Neural cell (in vitro differentiated cells): ENCODE measurements at regions not wholly inside any gene's neighbourhood (a gene's known extent, or its start where the extent isn't known, plus 50 kb on each side); places are given as distances from the start of the nearest gene placed in this dataset.

Source experiments
- CTCF ChIP-seq: fragments of 450-650 bp; IDR thresholded peaks from 2 replicates; pipeline ENCODE4 v1.5.1; 2014; ENCODE audit warnings: antibody characterized with exemption, mild to moderate bottlenecking, moderate library complexity; ENCODE audit not compliant: poor library complexity, severe bottlenecking
- POLR2AphosphoS5 ChIP-seq: IDR thresholded peaks from 2 replicates; pipeline ENCODE4 v1.6.1; 2012
- TAF1 ChIP-seq: IDR thresholded peaks from 2 replicates; pipeline ENCODE4 v1.6.1; 2012; ENCODE audit warnings: low read depth

GRCh38 chrX:27085346-27085745 is 377.8 kb downstream of the PPP4R3C start:
- TF ChIP-seq CTCF, result no peak
- TF ChIP-seq TAF1, result no peak
- TF ChIP-seq POLR2AphosphoS5, result no peak
